ENCODE measurements at regions not wholly inside any gene's neighbourhood (a gene's known extent, or its start where the extent isn't known, plus 50 kb on each side); places are given as distances from the start of the nearest gene placed in this dataset.

DNA sequence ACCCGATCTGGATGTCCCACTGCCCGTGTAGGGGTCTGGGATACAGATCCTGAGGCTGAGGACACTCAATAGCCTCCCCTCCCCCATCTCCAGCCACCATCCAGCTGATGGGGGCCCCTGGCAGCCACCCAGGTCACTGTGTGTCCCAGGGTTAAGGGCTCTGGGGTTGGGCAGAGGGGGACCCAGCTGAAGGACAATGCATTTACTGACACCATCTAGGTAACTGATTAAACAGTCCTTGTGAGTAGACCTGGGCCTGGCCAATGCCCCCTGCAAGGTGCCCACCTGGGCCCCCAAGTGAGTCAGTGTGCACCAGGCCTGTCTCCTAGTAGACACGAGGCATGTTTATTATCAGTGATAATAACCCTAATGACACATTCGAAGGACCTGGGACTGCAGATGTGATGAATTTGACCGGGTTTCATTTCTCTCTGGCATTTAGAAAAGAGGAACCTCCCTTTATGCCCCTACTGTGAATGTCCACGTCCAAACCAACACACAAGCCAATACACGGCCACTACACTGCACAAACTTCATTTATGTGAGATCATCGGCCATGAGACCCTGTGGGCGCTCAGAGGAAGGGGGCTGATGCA lies 261.9 kb upstream of the FOXF1 start:
- Histone ChIP-seq H3K4me3 (ENCODE audit: low read depth in 2 of 2, low read length in 2 of 2) (no peak overlapping the region), H3K36me3 (ENCODE audit: control insufficient read depth, insufficient read depth, low read length) (no peaks in the 10 kb centered on the region), H3K27ac (ENCODE audit: low read length) (no peak overlapping the region), H3K4me1 (ENCODE audit: control insufficient read depth, insufficient read depth, low read length) (no peaks in the 10 kb centered on the region), H3K9me3 (ENCODE audit: control insufficient read depth, insufficient read depth, low read depth, low read length) (no peaks in the 10 kb centered on the region), H3K27me3 (ENCODE audit: control insufficient read depth, insufficient read depth, low read length) (peaks cover 4% of the 10 kb centered on the region; the same call in 1 of the 2 replicates)
- TF ChIP-seq SIN3A (IDR thresholded peaks at IDR 0.05; ENCODE audit: borderline replicate concordance, insufficient read depth, low read depth, low read length) (no peak), POLR2AphosphoS5 (IDR thresholded peaks at IDR 0.05; ENCODE audit: low read depth, low read length) (no peak), TCF7L2 (IDR thresholded peaks at IDR 0.05; ENCODE audit: low read depth, low read length) (no peak)
- TF ChIP-seq, protein P1, sequence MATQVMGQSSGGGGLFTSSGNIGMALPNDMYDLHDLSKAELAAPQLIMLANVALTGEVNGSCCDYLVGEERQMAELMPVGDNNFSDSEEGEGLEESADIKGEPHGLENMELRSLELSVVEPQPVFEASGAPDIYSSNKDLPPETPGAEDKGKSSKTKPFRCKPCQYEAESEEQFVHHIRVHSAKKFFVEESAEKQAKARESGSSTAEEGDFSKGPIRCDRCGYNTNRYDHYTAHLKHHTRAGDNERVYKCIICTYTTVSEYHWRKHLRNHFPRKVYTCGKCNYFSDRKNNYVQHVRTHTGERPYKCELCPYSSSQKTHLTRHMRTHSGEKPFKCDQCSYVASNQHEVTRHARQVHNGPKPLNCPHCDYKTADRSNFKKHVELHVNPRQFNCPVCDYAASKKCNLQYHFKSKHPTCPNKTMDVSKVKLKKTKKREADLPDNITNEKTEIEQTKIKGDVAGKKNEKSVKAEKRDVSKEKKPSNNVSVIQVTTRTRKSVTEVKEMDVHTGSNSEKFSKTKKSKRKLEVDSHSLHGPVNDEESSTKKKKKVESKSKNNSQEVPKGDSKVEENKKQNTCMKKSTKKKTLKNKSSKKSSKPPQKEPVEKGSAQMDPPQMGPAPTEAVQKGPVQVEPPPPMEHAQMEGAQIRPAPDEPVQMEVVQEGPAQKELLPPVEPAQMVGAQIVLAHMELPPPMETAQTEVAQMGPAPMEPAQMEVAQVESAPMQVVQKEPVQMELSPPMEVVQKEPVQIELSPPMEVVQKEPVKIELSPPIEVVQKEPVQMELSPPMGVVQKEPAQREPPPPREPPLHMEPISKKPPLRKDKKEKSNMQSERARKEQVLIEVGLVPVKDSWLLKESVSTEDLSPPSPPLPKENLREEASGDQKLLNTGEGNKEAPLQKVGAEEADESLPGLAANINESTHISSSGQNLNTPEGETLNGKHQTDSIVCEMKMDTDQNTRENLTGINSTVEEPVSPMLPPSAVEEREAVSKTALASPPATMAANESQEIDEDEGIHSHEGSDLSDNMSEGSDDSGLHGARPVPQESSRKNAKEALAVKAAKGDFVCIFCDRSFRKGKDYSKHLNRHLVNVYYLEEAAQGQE (IDR thresholded peaks at IDR 0.05; ENCODE audit: insufficient read depth in 1 of 2, low read depth in 2 of 2, low read length in 1 of 2), result no peak
- TF ChIP-seq, protein P2, sequence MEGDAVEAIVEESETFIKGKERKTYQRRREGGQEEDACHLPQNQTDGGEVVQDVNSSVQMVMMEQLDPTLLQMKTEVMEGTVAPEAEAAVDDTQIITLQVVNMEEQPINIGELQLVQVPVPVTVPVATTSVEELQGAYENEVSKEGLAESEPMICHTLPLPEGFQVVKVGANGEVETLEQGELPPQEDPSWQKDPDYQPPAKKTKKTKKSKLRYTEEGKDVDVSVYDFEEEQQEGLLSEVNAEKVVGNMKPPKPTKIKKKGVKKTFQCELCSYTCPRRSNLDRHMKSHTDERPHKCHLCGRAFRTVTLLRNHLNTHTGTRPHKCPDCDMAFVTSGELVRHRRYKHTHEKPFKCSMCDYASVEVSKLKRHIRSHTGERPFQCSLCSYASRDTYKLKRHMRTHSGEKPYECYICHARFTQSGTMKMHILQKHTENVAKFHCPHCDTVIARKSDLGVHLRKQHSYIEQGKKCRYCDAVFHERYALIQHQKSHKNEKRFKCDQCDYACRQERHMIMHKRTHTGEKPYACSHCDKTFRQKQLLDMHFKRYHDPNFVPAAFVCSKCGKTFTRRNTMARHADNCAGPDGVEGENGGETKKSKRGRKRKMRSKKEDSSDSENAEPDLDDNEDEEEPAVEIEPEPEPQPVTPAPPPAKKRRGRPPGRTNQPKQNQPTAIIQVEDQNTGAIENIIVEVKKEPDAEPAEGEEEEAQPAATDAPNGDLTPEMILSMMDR (IDR thresholded peaks at IDR 0.05), result no peak
- ChIA-PET CTCF (no interaction called here), POLR2A (no interaction called here)
- DNase-seq (ENCODE audit: low read depth, low spot score) (no peak), ATAC-seq (no peak)
- in situ Hi-C loops (cut with HindIII; ENCODE audit: low pct_unique_long_range_greater_than_20kb, low sequenced_read_pairs), result no loop called here
- no TSS peak for BruUV-seq (replicated peaks)
- intact Hi-C loops (cut with micrococcal nuclease; ENCODE audit: unreplicated experiment), result no loop called here

DNA sequence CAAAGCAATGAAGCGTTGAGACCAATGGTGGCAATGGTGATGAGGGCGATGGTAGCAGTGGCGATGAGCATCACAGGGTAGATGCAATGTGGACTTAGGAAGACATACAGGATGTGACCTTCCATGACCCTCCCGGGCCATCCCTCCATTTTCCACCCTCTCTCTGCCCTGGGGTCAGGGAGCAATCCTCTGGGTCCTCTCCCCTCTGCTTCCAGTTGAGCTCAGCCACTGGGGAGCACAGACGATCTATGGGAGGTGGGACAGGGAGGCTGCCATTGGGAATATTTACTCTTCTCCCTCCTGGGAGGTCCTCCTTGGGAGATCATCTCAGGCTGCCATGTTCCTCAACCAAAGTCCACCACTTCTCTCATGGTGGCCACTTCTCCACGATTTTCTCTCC lies 260.7 kb upstream of the FOXF1 start:
- DNase-seq (ENCODE audit: low read depth, low spot score) (no peak), ATAC-seq (no peak)
- Histone ChIP-seq H3K36me3 (ENCODE audit: control insufficient read depth, insufficient read depth, low read length) (no peaks in the 10 kb centered on the region), H3K27ac (ENCODE audit: low read length) (no peak overlapping the region), H3K27me3 (ENCODE audit: control insufficient read depth, insufficient read depth, low read length) (peaks cover 4% of the 10 kb centered on the region; the same call in 1 of the 2 replicates), H3K4me3 (ENCODE audit: low read depth in 2 of 2, low read length in 2 of 2) (no peak overlapping the region), H3K4me1 (ENCODE audit: control insufficient read depth, insufficient read depth, low read length) (no peaks in the 10 kb centered on the region), H3K9me3 (ENCODE audit: control insufficient read depth, insufficient read depth, low read depth, low read length) (no peaks in the 10 kb centered on the region)
- ChIA-PET POLR2A (no interaction called here), CTCF (no interaction called here)
- TF ChIP-seq POLR2AphosphoS5 (IDR thresholded peaks at IDR 0.05; ENCODE audit: low read depth, low read length), result no peak
- TF ChIP-seq TCF7L2 (IDR thresholded peaks at IDR 0.05; ENCODE audit: low read depth, low read length), result no peak
- TF ChIP-seq, protein P1 (IDR thresholded peaks at IDR 0.05; ENCODE audit: insufficient read depth in 1 of 2, low read depth in 2 of 2, low read length in 1 of 2), result no peak
- TF ChIP-seq SIN3A (IDR thresholded peaks at IDR 0.05; ENCODE audit: borderline replicate concordance, insufficient read depth, low read depth, low read length), result no peak
- TF ChIP-seq, protein P2 (IDR thresholded peaks at IDR 0.05), result no peak
- BruUV-seq (replicated peaks), result no TSS peak
- in situ Hi-C loops (cut with HindIII; ENCODE audit: low pct_unique_long_range_greater_than_20kb, low sequenced_read_pairs), result no loop called here
- intact Hi-C loops (cut with micrococcal nuclease; ENCODE audit: unreplicated experiment), result no loop called here

Measured in Panc1 (cell line).